Activated naive CD4-positive, alpha-beta T cell (primary cell): ENCODE measurements at regions not wholly inside any gene's neighbourhood (a gene's known extent, or its start where the extent isn't known, plus 50 kb on each side); places are given as distances from the start of the nearest gene placed in this dataset.

Experiments used
- DNase-seq, 4 experiments: peaks; one replicate each; lab custom pipeline; 2025; lab: John Stamatoyannopoulos, UW

- DNase-seq, result no peak
These were observed 538.5 kb upstream of the WWC1 start for GRCh38 chr5:167752936-167753335.

- DNase-seq, result no peak
These were observed 537.5 kb upstream of the WWC1 start for GRCh38 chr5:167753725-167754490.

GRCh38 chr5:167754501-167755021 is 536.9 kb upstream of the WWC1 start:
- DNase-seq, result no peak

- no peak for DNase-seq
These were observed 536.0 kb upstream of the WWC1 start for GRCh38 chr5:167755420-167755819.

GRCh38 chr5:167759057-167759821 is 532.2 kb upstream of the WWC1 start:
- no peak for DNase-seq

GRCh38 chr5:167763772-167764171 is 527.7 kb upstream of the WWC1 start:
- DNase-seq, result no peak

- DNase-seq, result no peak
These were observed 526.7 kb upstream of the WWC1 start for GRCh38 chr5:167764641-167765289.

GRCh38 chr5:167765352-167765751 is 526.1 kb upstream of the WWC1 start:
- DNase-seq, result no peak

GRCh38 chr5:167766957-167767356 is 524.5 kb upstream of the WWC1 start:
- no peak for DNase-seq

GRCh38 chr5:167767795-167768194 is 523.6 kb upstream of the WWC1 start:
- no peak for DNase-seq

GRCh38 chr5:167769846-167770413 is 521.5 kb upstream of the WWC1 start:
- no peak for DNase-seq

- DNase-seq, result no peak
These were observed 521.0 kb upstream of the WWC1 start for GRCh38 chr5:167770461-167770860.

- no peak for DNase-seq
These were observed 519.9 kb upstream of the WWC1 start for GRCh38 chr5:167771571-167771970.

- no peak for DNase-seq
These were observed 517.7 kb upstream of the WWC1 start for GRCh38 chr5:167773668-167774301.

GRCh38 chr5:167777746-167778145 is 513.7 kb upstream of the WWC1 start:
- DNase-seq, result no peak

GRCh38 chr5:167778228-167778627 is 513.2 kb upstream of the WWC1 start:
- DNase-seq, result no peak

GRCh38 chr5:167779644-167780043 is 511.8 kb upstream of the WWC1 start:
- no peak for DNase-seq

GRCh38 chr5:167780177-167780576 is 511.3 kb upstream of the WWC1 start:
- DNase-seq, result no peak

- DNase-seq, result no peak
These were observed 508.2 kb upstream of the WWC1 start for GRCh38 chr5:167783145-167783817.

GRCh38 chr5:167785106-167785505 is 506.3 kb upstream of the WWC1 start:
- DNase-seq, result no peak

GRCh38 chr5:167785901-167786300 is 505.5 kb upstream of the WWC1 start:
- DNase-seq, result no peak
